SJCRH30 (cell line): ENCODE measurements at regions not wholly inside any gene's neighbourhood (a gene's known extent, or its start where the extent isn't known, plus 50 kb on each side); places are given as distances from the start of the nearest gene placed in this dataset.

Experiments used
- DNase-seq, 2 experiments: peaks; one replicate each; pipeline ENCODE4 v3.0.0-alpha.2; 2015 to 2020
- H3K27ac ChIP-seq: fragments of 250-450 bp; sonication (Bioruptor Pico); 2 replicates; pipeline ENCODE4 v1.5.1; 2020; ENCODE audit warnings: mild to moderate bottlenecking, moderate library complexity
- H3K27me3 ChIP-seq: fragments of 250-450 bp; sonication (Bioruptor Pico); 2 replicates; pipeline ENCODE4 v1.5.1; 2020; ENCODE audit warnings: mild to moderate bottlenecking, moderate library complexity
- H3K36me3 ChIP-seq: fragments of 250-450 bp; sonication (Bioruptor Pico); 2 replicates; pipeline ENCODE4 v1.5.1; 2020; ENCODE audit warnings: mild to moderate bottlenecking, moderate library complexity
- H3K4me1 ChIP-seq: fragments of 250-450 bp; sonication (Bioruptor Pico); 2 replicates; pipeline ENCODE4 v1.5.1; 2020; ENCODE audit warnings: mild to moderate bottlenecking, moderate library complexity
- H3K4me3 ChIP-seq: fragments of 250-450 bp; sonication (Bioruptor Pico); 2 replicates; pipeline ENCODE4 v1.5.1; 2020; ENCODE audit warnings: mild to moderate bottlenecking, moderate library complexity
- H3K9me3 ChIP-seq: fragments of 250-450 bp; sonication (Bioruptor Pico); replicated peaks from 2 replicates; pipeline ENCODE4 v1.5.1; 2020; ENCODE audit warnings: mild to moderate bottlenecking, moderate library complexity

DNA sequence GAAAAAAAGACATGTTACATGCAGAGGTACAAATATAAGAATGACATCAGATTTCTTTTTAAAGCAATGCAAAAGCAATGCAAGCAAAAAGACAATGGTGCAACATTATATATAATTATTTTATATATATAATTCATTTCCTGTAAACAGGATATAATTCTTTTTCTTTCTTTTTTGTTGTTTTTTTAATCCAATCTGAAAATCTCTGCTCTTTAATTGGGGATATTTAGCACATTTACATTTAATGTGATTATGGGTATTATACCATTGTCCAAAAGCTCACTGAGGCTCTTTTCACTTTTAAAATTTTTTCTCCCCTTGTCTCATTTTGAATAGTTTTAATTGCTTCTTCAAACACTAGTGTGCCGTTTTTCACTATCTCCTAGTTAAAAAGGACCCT lies 148.9 kb downstream of the FGF18 start:
- Histone ChIP-seq H3K27ac (no peak overlapping the region), H3K4me1 (no peaks in the 10 kb centered on the region), H3K36me3 (no peaks in the 10 kb centered on the region), H3K27me3 (no peaks in the 10 kb centered on the region), H3K4me3 (no peak overlapping the region), H3K9me3 (0 out of 2 replicates have a peak, but pooled peaks cover 2% of the 10 kb centered on the region)
- DNase-seq: no peak

DNA sequence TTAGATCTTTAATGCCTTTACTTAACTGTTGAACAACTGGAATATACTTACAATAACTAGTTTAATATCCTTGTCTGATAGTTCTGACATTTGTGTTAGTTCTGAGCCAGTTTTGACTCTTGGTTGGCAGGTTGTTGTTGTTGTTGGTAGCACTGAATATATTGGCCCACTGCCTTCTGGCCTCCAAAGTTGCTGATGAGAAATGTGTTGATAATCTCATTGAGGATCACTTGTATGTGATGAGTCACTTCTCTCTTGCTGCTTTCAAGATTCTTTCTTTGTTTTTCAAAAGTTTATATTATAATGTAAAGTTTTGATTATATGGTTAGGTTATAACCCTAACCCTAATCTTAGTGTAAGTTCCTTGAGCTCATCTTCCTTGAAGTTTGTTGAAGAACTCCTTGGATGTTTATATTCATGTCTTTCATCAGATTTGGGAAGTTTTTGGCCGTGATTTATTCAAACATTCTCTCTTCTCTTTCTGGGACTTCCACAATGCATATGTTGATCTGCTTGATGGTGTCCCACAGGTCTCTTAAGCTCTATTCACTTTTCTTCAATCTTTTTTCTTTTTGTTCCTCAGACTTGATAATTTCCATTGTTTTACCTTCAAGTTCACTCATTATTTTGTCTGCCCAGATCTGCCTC lies 149.7 kb downstream of the FGF18 start:
- Histone ChIP-seq H3K4me3 (no peak overlapping the region), H3K27me3 (no peaks in the 10 kb centered on the region), H3K27ac (no peak overlapping the region), H3K4me1 (no peaks in the 10 kb centered on the region), H3K36me3 (no peaks in the 10 kb centered on the region), H3K9me3 (0 out of 2 replicates have a peak, but pooled peaks cover 2% of the 10 kb centered on the region)
- DNase-seq: no peak

DNA sequence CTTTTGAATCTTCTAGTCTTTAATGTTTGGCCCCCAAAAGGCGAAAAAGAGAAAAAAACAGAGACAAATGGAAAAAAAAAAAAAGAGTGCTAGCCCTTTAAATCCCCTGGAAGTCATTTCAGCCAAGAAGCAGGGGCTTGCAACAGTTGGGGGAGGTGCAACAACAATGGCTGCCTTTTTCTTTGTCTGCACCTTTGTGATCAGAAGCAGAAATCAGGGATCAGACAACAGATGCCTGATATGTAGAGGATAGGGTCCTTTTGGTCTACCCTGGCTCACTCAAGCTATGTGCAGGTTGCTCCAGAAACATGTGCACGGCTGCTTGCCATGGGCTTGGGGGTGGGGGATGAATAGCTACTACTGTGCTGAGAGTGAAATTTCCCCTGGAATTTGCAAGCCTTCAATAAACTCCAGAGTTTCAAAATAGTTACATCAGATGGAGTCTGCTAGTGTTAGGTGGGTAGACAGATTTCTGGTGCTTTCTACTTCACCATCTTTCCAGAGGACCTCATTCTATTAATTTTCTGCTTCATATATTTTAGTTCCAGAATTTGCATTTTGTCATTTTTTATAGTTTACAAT lies 150.9 kb downstream of the FGF18 start:
- no peaks in the 10 kb centered on the region for H3K36me3 ChIP-seq
- no peak overlapping the region for H3K27ac ChIP-seq
- no peak for DNase-seq
- H3K9me3 ChIP-seq: 0 out of 2 replicates have a peak, but pooled peaks cover 2% of the 10 kb centered on the region
- H3K4me3 ChIP-seq: no peak overlapping the region
- no peaks in the 10 kb centered on the region for H3K4me1 ChIP-seq
- H3K27me3 ChIP-seq: no peaks in the 10 kb centered on the region

DNA sequence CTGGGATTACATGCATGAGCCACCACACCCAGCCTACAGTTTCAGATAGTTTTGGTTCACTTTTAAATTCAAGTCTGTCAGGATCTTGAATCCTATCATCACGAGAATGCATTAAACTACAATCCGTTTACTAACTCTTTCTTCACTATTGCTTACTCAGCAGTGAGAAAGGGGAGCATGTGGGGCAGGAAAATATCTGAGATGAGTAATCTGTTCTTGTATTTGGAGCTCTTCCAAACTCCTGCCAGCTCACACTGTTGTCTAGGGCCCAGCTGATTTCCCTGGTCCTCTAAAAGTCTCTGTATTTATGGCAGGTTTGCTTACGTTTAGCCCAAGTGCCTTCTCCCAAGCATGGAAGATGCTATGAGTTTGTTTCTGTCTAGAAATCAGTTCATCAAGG lies 152.2 kb downstream of the FGF18 start:
- H3K4me1 ChIP-seq: no peaks in the 10 kb centered on the region
- no peak overlapping the region for H3K4me3 ChIP-seq
- H3K9me3 ChIP-seq: 0 out of 2 replicates have a peak, but pooled peaks cover 2% of the 10 kb centered on the region
- H3K27me3 ChIP-seq: no peaks in the 10 kb centered on the region
- H3K36me3 ChIP-seq: no peaks in the 10 kb centered on the region
- DNase-seq: no peak
- no peak overlapping the region for H3K27ac ChIP-seq

DNA sequence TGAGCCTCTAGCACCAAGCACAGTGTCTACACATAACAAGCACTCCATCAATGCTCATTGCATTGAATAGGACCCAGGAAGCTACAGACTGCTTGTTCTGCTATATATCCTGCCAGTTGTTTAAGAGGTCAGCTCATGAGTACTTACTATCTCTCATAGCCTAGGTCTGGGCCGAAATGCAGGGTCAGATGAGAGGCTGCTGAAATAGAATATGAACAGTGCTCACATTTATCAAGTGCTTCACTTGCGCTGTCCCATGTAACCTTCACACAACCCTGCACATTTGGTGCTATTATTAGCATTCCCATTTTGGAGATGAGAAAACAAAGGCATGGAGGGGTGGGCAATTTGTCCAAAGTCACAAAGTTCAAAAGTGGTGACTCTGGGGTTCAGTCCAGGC lies 153.6 kb downstream of the FGF18 start:
- Histone ChIP-seq H3K27me3 (no peaks in the 10 kb centered on the region), H3K4me1 (no peaks in the 10 kb centered on the region), H3K4me3 (no peak overlapping the region)

DNA sequence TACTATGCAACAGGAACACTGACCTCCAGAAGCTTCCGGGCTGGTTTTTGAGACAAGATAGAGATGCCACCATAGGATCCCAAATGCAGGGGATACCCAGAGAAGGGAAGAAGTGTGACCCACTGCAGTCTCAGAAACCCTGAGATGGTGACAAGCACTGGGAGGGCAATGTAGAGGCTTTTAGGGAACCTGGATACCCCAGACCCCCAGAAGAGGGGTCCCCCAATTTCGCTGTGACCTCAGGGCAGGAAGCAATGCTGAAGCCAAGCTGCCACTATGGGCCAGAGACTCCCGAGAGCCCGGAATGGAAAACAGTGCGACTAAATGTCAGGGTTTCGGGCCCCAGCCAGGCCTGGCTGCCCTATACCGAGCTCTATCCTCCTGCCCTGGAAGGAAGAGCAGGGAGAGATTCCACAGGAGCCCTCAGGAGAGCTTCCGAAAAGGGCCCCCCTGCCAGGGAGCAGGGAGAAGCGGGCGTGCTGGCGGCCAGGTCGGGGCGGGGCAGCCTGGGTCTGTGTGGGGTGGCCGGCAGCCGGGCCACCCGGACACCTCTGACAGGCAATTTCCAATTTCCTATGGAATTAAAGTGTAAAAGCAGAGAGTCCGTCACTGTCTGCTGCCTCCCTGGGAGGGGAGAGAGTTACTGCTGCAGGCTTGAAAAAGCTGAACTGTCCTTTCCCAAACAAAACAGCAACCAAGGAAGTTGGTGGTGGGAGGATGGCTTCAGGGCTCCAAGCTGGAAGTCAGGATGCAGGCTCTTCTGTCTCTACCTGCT lies 154.2 kb downstream of the FGF18 start:
- Histone ChIP-seq H3K4me1 (no peaks in the 10 kb centered on the region), H3K36me3 (no peaks in the 10 kb centered on the region), H3K4me3 (no peak overlapping the region), H3K27me3 (no peaks in the 10 kb centered on the region), H3K9me3 (no peaks in the 10 kb centered on the region), H3K27ac (no peak overlapping the region)
- DNase-seq: no peak

More for the DNA sequence above, 153.6 kb downstream of the FGF18 start:
- Histone ChIP-seq H3K9me3 (0 out of 2 replicates have a peak, but pooled peaks cover 2% of the 10 kb centered on the region), H3K36me3 (no peaks in the 10 kb centered on the region), H3K27ac (no peak overlapping the region)
- no peak for DNase-seq

DNA sequence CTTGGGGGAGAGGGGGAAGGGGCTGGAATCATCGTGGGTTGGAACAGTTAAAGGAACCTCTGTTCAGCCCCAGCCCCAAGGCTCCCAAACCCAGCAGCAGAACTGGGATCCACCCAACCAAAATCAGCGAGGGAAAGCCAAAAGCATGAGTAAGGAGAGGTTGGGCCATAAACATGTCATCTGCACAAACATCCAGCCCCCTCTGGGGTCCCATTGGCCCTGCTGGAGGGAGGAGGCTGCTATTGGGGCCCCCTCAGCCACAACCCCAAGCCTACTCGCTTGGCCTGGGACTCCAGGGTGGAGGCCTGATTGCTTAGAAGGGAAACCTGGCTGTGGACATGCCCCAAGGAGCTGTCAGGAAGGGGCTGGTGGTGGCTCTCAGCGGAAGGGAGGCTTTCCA lies 154.9 kb downstream of the FGF18 start:
- Histone ChIP-seq H3K9me3 (no peaks in the 10 kb centered on the region), H3K27me3 (no peaks in the 10 kb centered on the region), H3K27ac (no peak overlapping the region), H3K36me3 (no peaks in the 10 kb centered on the region), H3K4me3 (no peak overlapping the region), H3K4me1 (no peaks in the 10 kb centered on the region)
- DNase-seq: no peak

DNA sequence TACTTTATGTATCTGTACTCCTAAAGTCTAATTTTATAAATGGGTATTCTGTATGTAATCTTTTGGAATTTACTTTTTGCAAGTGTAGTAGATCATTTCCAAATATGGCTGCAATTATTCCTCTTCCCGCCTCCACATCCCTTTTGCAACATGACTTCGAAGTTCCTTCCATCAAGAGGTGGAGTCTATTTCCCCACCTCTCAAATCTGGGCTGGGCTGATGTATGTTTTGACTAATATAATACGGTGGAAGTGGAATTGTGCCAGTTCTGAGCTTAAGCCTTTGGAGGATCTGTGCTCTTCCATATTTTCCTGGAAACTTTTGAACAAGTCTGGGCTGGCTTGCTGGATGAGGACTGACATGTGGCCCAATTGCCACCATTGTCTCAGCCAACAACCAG lies 155.9 kb downstream of the FGF18 start:
- no peaks in the 10 kb centered on the region for H3K27me3 ChIP-seq
- no peaks in the 10 kb centered on the region for H3K9me3 ChIP-seq
- no peaks in the 10 kb centered on the region for H3K36me3 ChIP-seq
- no peak for DNase-seq
- no peak overlapping the region for H3K4me3 ChIP-seq
- H3K4me1 ChIP-seq: no peaks in the 10 kb centered on the region
- H3K27ac ChIP-seq: no peak overlapping the region

DNA sequence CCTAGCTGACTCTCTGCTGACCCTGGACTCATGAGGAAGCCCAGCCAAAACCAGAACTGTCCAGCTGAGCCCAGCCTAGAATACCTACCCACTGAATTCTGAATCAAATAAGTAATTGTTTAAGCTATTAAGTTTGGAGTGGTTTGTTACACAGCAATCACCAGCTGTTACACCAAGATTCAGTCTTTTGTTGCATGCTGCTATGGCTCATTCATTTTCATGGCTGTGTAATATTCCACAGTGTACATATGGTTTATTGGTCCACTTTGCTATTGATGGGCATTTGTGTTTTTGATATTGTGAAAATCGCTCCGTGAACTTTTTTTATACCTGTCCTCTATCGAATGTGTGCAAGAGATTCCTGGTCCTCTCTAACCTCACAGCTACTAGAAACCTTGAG lies 156.4 kb downstream of the FGF18 start:
- Histone ChIP-seq H3K4me1 (no peaks in the 10 kb centered on the region), H3K27ac (no peak overlapping the region), H3K9me3 (no peaks in the 10 kb centered on the region), H3K36me3 (no peaks in the 10 kb centered on the region), H3K4me3 (no peak overlapping the region), H3K27me3 (no peaks in the 10 kb centered on the region)
- DNase-seq: no peak

DNA sequence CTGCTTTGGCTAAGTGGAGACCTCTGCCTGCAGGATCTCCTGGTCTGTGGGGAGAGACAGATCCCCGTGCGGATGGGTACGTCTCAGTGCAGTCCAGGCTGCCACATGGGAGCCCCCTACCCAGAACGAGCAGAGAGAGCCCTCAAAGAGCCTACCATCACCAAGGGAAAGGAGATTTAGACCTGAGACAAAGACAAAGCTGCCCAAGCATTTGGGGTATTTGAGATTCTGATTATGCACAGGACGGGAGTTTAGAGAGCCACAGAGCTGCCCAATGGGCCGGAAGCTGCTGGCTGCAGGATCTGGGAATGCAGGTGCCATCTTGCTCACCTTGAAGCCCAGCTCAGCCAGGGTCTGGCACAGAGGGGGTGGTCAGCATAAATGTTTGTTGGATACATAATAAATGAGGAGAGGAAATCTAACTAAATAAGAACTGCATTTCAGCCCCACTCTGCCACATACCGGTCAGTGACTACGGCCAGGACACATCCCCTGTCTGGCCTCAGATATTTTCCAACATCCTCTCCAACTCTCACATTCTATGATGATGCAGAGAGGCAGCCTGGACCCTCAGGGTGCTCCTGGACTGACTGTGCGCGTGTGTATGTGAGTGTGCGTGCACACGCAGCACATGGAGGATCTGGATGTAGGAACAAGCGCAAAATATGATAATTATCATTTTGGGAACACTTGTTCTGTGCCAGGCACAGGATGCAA lies 157.8 kb downstream of the FGF18 start:
- H3K27ac ChIP-seq: no peak overlapping the region
- H3K27me3 ChIP-seq: no peaks in the 10 kb centered on the region

DNA sequence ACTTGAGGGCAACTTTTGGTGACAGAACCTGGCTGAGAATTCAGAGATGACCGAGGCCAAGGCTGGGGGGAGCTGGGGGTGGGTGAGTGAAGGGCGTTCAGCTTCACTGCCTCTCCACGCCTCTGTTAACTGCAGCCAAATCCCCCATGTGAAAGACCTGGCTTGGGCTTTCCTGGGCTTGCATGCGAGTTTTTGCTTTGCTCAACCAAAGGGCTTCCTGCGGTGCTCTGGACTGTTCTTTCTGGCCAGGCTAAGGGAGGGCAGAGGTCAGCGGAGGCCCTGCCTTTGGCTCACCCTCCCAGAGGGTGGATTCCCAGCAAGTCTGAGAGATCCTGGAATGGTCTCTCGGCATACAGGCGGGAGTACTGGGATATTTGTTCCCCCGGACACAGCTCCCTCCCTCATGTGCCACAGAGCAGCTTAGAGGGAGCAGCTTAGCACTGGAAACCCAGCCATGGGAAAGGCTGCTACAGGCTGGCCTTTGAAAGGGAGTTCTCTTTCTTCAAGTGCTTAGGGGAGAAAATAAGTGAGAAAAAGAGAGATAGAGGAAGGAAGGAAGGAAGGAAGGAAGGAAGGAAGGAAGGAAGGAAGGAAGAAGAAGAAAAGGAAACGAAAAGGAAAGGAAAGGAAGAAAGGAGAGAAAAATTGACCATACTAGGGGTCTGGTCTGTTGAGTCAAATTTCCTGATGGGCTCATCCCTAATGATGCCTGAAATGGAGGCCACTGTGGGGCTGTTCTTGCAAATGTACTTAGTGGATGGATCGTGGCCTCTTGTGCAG lies 158.8 kb downstream of the FGF18 start:
- H3K27me3 ChIP-seq: no peaks in the 10 kb centered on the region
- no peak overlapping the region for H3K27ac ChIP-seq
- H3K4me3 ChIP-seq: no peak overlapping the region
- no peaks in the 10 kb centered on the region for H3K4me1 ChIP-seq
- H3K36me3 ChIP-seq: no peaks in the 10 kb centered on the region
- no peak for DNase-seq
- no peaks in the 10 kb centered on the region for H3K9me3 ChIP-seq

More for the DNA sequence above, 157.8 kb downstream of the FGF18 start:
- no peak for DNase-seq
- no peaks in the 10 kb centered on the region for H3K4me1 ChIP-seq
- no peaks in the 10 kb centered on the region for H3K36me3 ChIP-seq
- no peaks in the 10 kb centered on the region for H3K9me3 ChIP-seq
- H3K4me3 ChIP-seq: no peak overlapping the region

DNA sequence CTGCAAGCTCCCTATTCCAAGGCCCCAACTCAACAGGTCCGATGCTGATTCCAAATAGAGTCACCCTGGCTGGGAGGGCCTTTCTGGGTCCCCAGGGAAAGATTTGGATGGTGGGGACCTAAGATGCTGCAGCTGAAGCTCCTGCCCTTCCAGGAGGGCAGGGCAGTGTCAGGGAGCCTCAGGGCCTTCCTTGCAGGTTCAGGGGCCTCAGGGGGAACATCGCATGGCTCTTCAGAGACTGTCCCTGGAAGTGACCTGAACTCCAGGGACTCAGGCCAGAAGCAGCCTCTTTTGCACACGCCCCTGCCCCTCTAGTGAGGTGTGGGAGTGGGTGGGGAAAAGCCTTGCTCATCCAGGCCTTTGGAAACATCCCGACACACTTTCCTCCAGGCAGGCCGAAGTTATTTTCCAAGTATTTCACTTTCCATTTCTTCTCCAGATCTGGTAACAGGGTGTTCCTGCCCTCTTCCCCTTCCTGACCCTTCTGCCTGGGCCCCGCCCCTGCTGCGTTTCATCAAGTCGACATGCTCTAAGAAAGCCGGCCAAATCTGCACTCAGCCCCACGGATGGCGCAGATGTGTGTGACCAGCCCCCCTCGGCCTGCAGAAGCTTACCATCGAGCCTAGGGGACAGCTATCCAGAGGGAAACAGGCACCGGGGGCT lies 159.5 kb downstream of the FGF18 start:
- Histone ChIP-seq H3K4me3 (no peak overlapping the region), H3K9me3 (no peaks in the 10 kb centered on the region), H3K36me3 (no peaks in the 10 kb centered on the region), H3K27me3 (no peaks in the 10 kb centered on the region), H3K27ac (no peak overlapping the region), H3K4me1 (no peaks in the 10 kb centered on the region)
- no peak for DNase-seq

DNA sequence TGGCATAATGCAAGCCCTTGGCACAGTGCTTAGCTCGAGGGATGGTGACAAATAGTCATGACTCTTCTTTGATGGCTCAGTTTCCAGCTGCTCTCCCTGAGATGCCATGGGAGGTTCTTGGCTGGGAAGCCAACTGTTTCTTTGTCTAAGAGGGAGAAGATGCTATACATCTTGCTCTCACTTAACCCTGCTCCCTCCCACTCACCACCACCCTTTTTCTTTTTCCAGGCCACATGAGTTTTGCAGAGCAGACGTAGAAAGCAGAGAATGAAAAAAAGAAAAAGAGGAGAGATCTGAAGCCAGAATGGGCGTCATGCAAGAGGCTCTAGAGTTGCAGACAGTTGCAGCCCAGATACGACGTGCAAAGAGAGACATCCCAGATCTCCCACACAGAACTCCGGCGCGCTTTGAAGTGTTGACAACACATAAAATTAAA lies 160.5 kb downstream of the FGF18 start:
- H3K4me3 ChIP-seq: no peak overlapping the region
- no peak overlapping the region for H3K27ac ChIP-seq
- H3K4me1 ChIP-seq: no peaks in the 10 kb centered on the region
- DNase-seq: no peak
- no peaks in the 10 kb centered on the region for H3K9me3 ChIP-seq
- no peaks in the 10 kb centered on the region for H3K27me3 ChIP-seq
- H3K36me3 ChIP-seq: no peaks in the 10 kb centered on the region
